GM23338 (cell line): ENCODE measurements at regions not wholly inside any gene's neighbourhood (a gene's known extent, or its start where the extent isn't known, plus 50 kb on each side); places are given as distances from the start of the nearest gene placed in this dataset.

Source experiments
- ATAC-seq: fragments of 200-7000 bp; cut with Tn5 transposase; 3 replicates; pipeline ENCODE4 v1.9.1; 2020
- DNase-seq: peaks from one replicate; pipeline ENCODE4 v3.0.0-alpha.2; 2015; ENCODE audit warnings: low spot score
- H2AFZ ChIP-seq: fragments of 200-600 bp; sonication (generic); 2 replicates; pipeline ENCODE4 v1.8.0; 2016; ENCODE audit warnings: antibody characterized with exemption, mild to moderate bottlenecking, moderate library complexity
- H3F3A ChIP-seq: fragments of 200-600 bp; sonication (generic); replicated peaks from 2 replicates; pipeline ENCODE4 v1.8.0; 2017; ENCODE audit warnings: antibody characterized with exemption, mixed run types, low read depth
- H3K27ac ChIP-seq: fragments of 200-600 bp; sonication (generic); 2 replicates; pipeline ENCODE4 v1.6.1; 2016; ENCODE audit warnings: low read depth
- H3K27me3 ChIP-seq: fragments of 200-600 bp; sonication (generic); 2 replicates; pipeline ENCODE4 v1.8.0; 2016; ENCODE audit warnings: mild to moderate bottlenecking, mixed run types, moderate library complexity; ENCODE audit not compliant: insufficient read depth
- H3K36me3 ChIP-seq: fragments of 200-600 bp; sonication (generic); 2 replicates; pipeline ENCODE4 v1.8.0; 2016; ENCODE audit warnings: mild to moderate bottlenecking; ENCODE audit not compliant: insufficient read depth
- H3K4me1 ChIP-seq: fragments of 200-600 bp; sonication (generic); 2 replicates; pipeline ENCODE4 v1.8.0; 2016; ENCODE audit warnings: mild to moderate bottlenecking, moderate library complexity; ENCODE audit not compliant: insufficient read depth
- H3K4me2 ChIP-seq: fragments of 200-600 bp; sonication (generic); 2 replicates; pipeline ENCODE4 v1.7.1; 2017; ENCODE audit warnings: mixed run types
- H3K4me3 ChIP-seq: fragments of 200-600 bp; sonication (generic); 2 replicates; pipeline ENCODE4 v1.6.1; 2016; ENCODE audit warnings: mixed run types
- H3K79me2 ChIP-seq: fragments of 200-600 bp; sonication (generic); replicated peaks from 2 replicates; pipeline ENCODE4 v1.8.0; 2017; ENCODE audit warnings: mild to moderate bottlenecking; ENCODE audit not compliant: insufficient read depth
- H3K9me2 ChIP-seq: fragments of 200-600 bp; sonication (generic); 2 replicates; pipeline ENCODE4 v1.8.0; 2017; ENCODE audit not compliant: insufficient read depth
- H4K20me1 ChIP-seq: fragments of 200-600 bp; sonication (generic); replicated peaks from 2 replicates; pipeline ENCODE4 v1.8.0; 2017; ENCODE audit warnings: mild to moderate bottlenecking; ENCODE audit not compliant: insufficient read depth
- H3K27ac Mint-ChIP-seq: 2 replicates; pipeline ENCODE4 v1.8.0; 2020; ENCODE audit warnings: inconsistent platforms, mild to moderate bottlenecking, moderate library complexity, mixed read lengths
- H3K27me3 Mint-ChIP-seq: 3 replicates; pipeline ENCODE4 v1.8.0; 2022; ENCODE audit warnings: low read depth, mild to moderate bottlenecking, moderate library complexity, mixed read lengths, inconsistent platforms; ENCODE audit not compliant: insufficient read depth, poor library complexity
- H3K36me3 Mint-ChIP-seq: 3 replicates; pipeline ENCODE4 v1.8.0; 2021; ENCODE audit warnings: low read depth, mild to moderate bottlenecking, inconsistent platforms, moderate library complexity, mixed read lengths
- H3K4me1 Mint-ChIP-seq: 3 replicates; pipeline ENCODE4 v1.8.0; 2020; ENCODE audit warnings: mild to moderate bottlenecking, inconsistent platforms, mixed read lengths
- H3K4me3 Mint-ChIP-seq: 3 replicates; pipeline ENCODE4 v1.8.0; 2021; ENCODE audit warnings: moderate library complexity, mild to moderate bottlenecking, inconsistent platforms, mixed read lengths
- H3K9me3 Mint-ChIP-seq: 3 replicates; pipeline ENCODE4 v1.8.0; 2020; ENCODE audit warnings: moderate library complexity, mild to moderate bottlenecking, inconsistent platforms, mixed read lengths
- CREB1 ChIP-seq: fragments of 250-450 bp; sonication (Bioruptor Pico); IDR thresholded peaks from 2 replicates; pipeline ENCODE4 v1.5.0; 2020; ENCODE audit warnings: low read depth, mild to moderate bottlenecking, moderate library complexity
- EZH2 ChIP-seq: fragments of 200-600 bp; sonication (generic); IDR thresholded peaks from one replicate; pipeline ENCODE4 v1.8.0; 2017; ENCODE audit warnings: antibody characterized with exemption, mild to moderate bottlenecking, low read depth; ENCODE audit not compliant: unreplicated experiment
- EZH2phosphoT487 ChIP-seq: fragments of 200-600 bp; sonication (generic); IDR thresholded peaks from one replicate; pipeline ENCODE4 v1.8.1; 2018; ENCODE audit warnings: antibody characterized with exemption; ENCODE audit not compliant: unreplicated experiment
- NANOG ChIP-seq: IDR thresholded peaks from 2 replicates; pipeline ENCODE4 v1.6.1; 2016; ENCODE audit warnings: antibody characterized with exemption, borderline replicate concordance
- POLR2AphosphoS5 ChIP-seq: IDR thresholded peaks from 2 replicates; pipeline ENCODE4 v1.6.1; 2016; ENCODE audit warnings: antibody characterized with exemption, low read depth
- ZNF331 ChIP-seq: fragments of 250-450 bp; sonication (Bioruptor Pico); IDR thresholded peaks from 2 replicates; pipeline ENCODE4 v1.5.0; 2020; ENCODE audit warnings: low read depth, mild to moderate bottlenecking, moderate library complexity
- TF ChIP-seq, protein P1 (sequence below): IDR thresholded peaks from 2 replicates; pipeline ENCODE4 v1.6.1; 2016; ENCODE audit warnings: antibody characterized with exemption
- TF ChIP-seq, protein P2 (sequence below): IDR thresholded peaks from one replicate; pipeline ENCODE4 v1.6.1; 2018; ENCODE audit warnings: antibody characterized with exemption; ENCODE audit not compliant: unreplicated experiment
- TF ChIP-seq, protein P3 (sequence below): fragments of 250-450 bp; sonication (Bioruptor Pico); IDR thresholded peaks from 2 replicates; pipeline ENCODE4 v1.5.0; 2020; ENCODE audit warnings: mild to moderate bottlenecking, moderate library complexity
- TF ChIP-seq, protein P4 (sequence below), 2 experiments: fragments of 200-600 bp in 1 of 2; sonication (generic) in 1 of 2; conservative IDR thresholded peaks; 2 replicates each; pipeline versions ENCODE4 v1.5.1 to v1.6.1; 2016 to 2017; ENCODE audit warnings: antibody characterized with exemption in 2 of 2, low read depth in 2 of 2, mild to moderate bottlenecking in 2 of 2, moderate library complexity in 1 of 2

DNA sequence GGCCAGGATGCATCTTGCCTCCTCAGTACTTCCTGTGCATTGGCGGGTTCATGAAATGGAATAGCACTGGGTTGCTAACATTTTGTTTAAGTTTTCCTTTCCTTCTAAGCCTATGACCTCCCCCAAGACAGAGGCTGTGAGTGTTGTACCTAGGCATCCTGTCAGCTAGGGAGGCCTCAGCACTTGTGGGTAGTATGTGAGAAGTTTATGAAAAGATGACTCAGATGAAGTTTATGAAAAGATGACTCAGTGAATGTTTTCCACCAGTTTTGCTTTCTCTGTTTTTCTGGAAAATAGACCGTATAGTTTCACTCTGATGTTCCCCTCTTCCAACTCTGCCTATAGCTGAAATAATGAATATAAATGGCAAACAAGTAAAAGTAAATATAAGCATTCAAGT lies 412.9 kb downstream of the TMEM182 start (continued):
- TF ChIP-seq, protein P1, sequence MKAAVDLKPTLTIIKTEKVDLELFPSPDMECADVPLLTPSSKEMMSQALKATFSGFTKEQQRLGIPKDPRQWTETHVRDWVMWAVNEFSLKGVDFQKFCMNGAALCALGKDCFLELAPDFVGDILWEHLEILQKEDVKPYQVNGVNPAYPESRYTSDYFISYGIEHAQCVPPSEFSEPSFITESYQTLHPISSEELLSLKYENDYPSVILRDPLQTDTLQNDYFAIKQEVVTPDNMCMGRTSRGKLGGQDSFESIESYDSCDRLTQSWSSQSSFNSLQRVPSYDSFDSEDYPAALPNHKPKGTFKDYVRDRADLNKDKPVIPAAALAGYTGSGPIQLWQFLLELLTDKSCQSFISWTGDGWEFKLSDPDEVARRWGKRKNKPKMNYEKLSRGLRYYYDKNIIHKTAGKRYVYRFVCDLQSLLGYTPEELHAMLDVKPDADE, result no peak
- TF ChIP-seq NANOG (no peak), EZH2 (no peak)
- TF ChIP-seq, protein P2, sequence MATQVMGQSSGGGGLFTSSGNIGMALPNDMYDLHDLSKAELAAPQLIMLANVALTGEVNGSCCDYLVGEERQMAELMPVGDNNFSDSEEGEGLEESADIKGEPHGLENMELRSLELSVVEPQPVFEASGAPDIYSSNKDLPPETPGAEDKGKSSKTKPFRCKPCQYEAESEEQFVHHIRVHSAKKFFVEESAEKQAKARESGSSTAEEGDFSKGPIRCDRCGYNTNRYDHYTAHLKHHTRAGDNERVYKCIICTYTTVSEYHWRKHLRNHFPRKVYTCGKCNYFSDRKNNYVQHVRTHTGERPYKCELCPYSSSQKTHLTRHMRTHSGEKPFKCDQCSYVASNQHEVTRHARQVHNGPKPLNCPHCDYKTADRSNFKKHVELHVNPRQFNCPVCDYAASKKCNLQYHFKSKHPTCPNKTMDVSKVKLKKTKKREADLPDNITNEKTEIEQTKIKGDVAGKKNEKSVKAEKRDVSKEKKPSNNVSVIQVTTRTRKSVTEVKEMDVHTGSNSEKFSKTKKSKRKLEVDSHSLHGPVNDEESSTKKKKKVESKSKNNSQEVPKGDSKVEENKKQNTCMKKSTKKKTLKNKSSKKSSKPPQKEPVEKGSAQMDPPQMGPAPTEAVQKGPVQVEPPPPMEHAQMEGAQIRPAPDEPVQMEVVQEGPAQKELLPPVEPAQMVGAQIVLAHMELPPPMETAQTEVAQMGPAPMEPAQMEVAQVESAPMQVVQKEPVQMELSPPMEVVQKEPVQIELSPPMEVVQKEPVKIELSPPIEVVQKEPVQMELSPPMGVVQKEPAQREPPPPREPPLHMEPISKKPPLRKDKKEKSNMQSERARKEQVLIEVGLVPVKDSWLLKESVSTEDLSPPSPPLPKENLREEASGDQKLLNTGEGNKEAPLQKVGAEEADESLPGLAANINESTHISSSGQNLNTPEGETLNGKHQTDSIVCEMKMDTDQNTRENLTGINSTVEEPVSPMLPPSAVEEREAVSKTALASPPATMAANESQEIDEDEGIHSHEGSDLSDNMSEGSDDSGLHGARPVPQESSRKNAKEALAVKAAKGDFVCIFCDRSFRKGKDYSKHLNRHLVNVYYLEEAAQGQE, result no peak

DNA sequence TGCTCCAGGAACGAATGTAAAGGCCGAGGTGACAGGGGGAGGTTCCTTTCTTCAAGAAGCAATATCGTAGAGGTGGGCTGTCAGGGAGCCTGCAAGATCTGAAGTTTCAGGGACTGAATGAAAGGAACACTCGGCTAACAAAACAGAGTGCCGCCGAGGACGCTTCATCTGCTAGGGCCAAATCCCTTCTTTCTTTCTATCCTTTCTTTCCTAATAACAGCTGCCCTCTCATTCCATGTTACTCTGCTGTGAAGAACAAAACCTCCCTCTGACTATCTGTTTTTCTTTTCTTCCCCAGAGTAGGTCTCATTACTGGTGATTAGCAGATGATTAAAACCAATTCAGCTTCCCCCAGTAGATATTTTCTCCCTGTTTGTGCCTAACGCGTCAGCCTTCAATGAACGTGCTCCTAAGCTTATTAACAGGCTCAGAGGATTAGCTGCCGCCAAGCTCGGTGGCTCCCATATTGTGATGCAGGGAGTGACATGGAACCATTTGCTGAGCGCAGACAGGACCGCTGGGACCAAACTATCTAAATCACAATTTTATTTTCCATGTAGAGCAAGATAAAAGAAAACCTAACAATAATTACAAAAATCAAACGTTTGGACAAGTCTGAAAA lies 414.6 kb downstream of the TMEM182 start:
- Mint-ChIP-seq H3K4me3 (no peak overlapping the region), H3K4me1 (no peaks in the 10 kb centered on the region), H3K9me3 (no peaks in the 10 kb centered on the region; the same call in 2 of the 3 replicates), H3K36me3 (no peaks in the 10 kb centered on the region), H3K27me3 (peaks cover 3% of the 10 kb centered on the region), H3K27ac (no peak overlapping the region)
- DNase-seq, result no peak
- Histone ChIP-seq H3F3A (no peaks in the 10 kb centered on the region), H3K27ac (no peak overlapping the region), H4K20me1 (no peaks in the 10 kb centered on the region), H3K4me3 (no peak overlapping the region), H2AFZ (peak overlapping the region; percentile 52; the same call in 1 of the 2 replicates), H3K9me2 (0 out of 2 replicates have a peak, but pooled peaks cover under 1% of the 10 kb centered on the region), H3K79me2 (no peaks in the 10 kb centered on the region), H3K27me3 (no peaks in the 10 kb centered on the region), H3K4me1 (no peaks in the 10 kb centered on the region), H3K36me3 (no peaks in the 10 kb centered on the region), H3K4me2 (no peak overlapping the region)
- no peak for ATAC-seq
- TF ChIP-seq, protein P3, sequence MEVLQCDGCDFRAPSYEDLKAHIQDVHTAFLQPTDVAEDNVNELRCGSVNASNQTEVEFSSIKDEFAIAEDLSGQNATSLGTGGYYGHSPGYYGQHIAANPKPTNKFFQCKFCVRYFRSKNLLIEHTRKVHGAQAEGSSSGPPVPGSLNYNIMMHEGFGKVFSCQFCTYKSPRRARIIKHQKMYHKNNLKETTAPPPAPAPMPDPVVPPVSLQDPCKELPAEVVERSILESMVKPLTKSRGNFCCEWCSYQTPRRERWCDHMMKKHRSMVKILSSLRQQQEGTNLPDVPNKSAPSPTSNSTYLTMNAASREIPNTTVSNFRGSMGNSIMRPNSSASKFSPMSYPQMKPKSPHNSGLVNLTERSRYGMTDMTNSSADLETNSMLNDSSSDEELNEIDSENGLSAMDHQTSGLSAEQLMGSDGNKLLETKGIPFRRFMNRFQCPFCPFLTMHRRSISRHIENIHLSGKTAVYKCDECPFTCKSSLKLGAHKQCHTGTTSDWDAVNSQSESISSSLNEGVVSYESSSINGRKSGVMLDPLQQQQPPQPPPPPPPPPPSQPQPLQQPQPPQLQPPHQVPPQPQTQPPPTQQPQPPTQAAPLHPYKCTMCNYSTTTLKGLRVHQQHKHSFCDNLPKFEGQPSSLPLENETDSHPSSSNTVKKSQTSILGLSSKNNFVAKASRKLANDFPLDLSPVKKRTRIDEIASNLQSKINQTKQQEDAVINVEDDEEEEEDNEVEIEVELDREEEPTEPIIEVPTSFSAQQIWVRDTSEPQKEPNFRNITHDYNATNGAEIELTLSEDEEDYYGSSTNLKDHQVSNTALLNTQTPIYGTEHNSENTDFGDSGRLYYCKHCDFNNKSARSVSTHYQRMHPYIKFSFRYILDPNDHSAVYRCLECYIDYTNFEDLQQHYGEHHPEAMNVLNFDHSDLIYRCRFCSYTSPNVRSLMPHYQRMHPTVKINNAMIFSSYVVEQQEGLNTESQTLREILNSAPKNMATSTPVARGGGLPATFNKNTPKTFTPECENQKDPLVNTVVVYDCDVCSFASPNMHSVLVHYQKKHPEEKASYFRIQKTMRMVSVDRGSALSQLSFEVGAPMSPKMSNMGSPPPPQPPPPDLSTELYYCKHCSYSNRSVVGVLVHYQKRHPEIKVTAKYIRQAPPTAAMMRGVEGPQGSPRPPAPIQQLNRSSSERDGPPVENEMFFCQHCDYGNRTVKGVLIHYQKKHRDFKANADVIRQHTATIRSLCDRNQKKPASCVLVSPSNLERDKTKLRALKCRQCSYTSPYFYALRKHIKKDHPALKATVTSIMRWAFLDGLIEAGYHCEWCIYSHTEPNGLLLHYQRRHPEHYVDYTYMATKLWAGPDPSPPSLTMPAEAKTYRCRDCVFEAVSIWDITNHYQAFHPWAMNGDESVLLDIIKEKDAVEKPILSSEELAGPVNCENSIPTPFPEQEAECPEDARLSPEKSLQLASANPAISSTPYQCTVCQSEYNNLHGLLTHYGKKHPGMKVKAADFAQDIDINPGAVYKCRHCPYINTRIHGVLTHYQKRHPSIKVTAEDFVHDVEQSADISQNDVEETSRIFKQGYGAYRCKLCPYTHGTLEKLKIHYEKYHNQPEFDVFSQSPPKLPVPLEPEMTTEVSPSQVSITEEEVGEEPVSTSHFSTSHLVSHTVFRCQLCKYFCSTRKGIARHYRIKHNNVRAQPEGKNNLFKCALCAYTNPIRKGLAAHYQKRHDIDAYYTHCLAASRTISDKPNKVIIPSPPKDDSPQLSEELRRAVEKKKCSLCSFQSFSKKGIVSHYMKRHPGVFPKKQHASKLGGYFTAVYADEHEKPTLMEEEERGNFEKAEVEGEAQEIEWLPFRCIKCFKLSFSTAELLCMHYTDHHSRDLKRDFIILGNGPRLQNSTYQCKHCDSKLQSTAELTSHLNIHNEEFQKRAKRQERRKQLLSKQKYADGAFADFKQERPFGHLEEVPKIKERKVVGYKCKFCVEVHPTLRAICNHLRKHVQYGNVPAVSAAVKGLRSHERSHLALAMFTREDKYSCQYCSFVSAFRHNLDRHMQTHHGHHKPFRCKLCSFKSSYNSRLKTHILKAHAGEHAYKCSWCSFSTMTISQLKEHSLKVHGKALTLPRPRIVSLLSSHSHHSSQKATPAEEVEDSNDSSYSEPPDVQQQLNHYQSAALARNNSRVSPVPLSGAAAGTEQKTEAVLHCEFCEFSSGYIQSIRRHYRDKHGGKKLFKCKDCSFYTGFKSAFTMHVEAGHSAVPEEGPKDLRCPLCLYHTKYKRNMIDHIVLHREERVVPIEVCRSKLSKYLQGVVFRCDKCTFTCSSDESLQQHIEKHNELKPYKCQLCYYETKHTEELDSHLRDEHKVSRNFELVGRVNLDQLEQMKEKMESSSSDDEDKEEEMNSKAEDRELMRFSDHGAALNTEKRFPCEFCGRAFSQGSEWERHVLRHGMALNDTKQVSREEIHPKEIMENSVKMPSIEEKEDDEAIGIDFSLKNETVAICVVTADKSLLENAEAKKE (CRISPR knock-in tag), result no peak
- TF ChIP-seq ZNF331 (CRISPR knock-in tag) (no peak), POLR2AphosphoS5 (no peak), CREB1 (CRISPR knock-in tag) (no peak), EZH2phosphoT487 (no peak)
- TF ChIP-seq, protein P1, result no peak
- TF ChIP-seq, protein P4, sequence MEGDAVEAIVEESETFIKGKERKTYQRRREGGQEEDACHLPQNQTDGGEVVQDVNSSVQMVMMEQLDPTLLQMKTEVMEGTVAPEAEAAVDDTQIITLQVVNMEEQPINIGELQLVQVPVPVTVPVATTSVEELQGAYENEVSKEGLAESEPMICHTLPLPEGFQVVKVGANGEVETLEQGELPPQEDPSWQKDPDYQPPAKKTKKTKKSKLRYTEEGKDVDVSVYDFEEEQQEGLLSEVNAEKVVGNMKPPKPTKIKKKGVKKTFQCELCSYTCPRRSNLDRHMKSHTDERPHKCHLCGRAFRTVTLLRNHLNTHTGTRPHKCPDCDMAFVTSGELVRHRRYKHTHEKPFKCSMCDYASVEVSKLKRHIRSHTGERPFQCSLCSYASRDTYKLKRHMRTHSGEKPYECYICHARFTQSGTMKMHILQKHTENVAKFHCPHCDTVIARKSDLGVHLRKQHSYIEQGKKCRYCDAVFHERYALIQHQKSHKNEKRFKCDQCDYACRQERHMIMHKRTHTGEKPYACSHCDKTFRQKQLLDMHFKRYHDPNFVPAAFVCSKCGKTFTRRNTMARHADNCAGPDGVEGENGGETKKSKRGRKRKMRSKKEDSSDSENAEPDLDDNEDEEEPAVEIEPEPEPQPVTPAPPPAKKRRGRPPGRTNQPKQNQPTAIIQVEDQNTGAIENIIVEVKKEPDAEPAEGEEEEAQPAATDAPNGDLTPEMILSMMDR (conservative IDR thresholded peaks at IDR 0.05; ENCODE audit: low read depth in 2 of 2), result no peak
